Osteoblast (primary cell): ENCODE measurements at regions not wholly inside any gene's neighbourhood (a gene's known extent, or its start where the extent isn't known, plus 50 kb on each side); places are given as distances from the start of the nearest gene placed in this dataset.

ENCODE experiments used
- DNase-seq: peaks from one replicate; pipeline ENCODE4 v3.0.0; 2011; ENCODE audit warnings: low spot score, mixed read lengths; ENCODE audit not compliant: insufficient read length; ENCODE audit errors: missing footprints
- H2AFZ ChIP-seq: 2 replicates; pipeline ENCODE4 v1.6.0; 2011; ENCODE audit warnings: mild to moderate bottlenecking, low read length
- H3K27ac ChIP-seq: 2 replicates; pipeline ENCODE4 v1.5.1; 2011; ENCODE audit warnings: mild to moderate bottlenecking, low read depth, low read length, moderate library complexity
- H3K27me3 ChIP-seq: 2 replicates; pipeline ENCODE4 v1.6.0; 2012; ENCODE audit warnings: mild to moderate bottlenecking, control low read depth, inconsistent platforms, low read length, moderate library complexity; ENCODE audit not compliant: insufficient read depth
- H3K36me3 ChIP-seq: 2 replicates; pipeline ENCODE4 v1.5.1; 2011; ENCODE audit warnings: mild to moderate bottlenecking, low read length, control low read depth, moderate library complexity; ENCODE audit not compliant: insufficient read depth
- H3K4me1 ChIP-seq: 2 replicates; pipeline ENCODE4 v1.5.1; 2011; ENCODE audit warnings: mild to moderate bottlenecking, low read length, control low read depth, moderate library complexity; ENCODE audit not compliant: insufficient read depth
- H3K4me2 ChIP-seq: 2 replicates; pipeline ENCODE4 v1.6.0; 2011; ENCODE audit warnings: mild to moderate bottlenecking, low read length; ENCODE audit not compliant: insufficient read depth
- H3K4me3 ChIP-seq: fragments of 200-600 bp; sonication (generic); 3 replicates; pipeline ENCODE4 v1.5.1; 2012; ENCODE audit warnings: mild to moderate bottlenecking, low read length, inconsistent platforms; ENCODE audit not compliant: insufficient read depth
- H3K79me2 ChIP-seq: 2 replicates; pipeline ENCODE4 v1.6.0; 2012; ENCODE audit warnings: mild to moderate bottlenecking, low read length, control low read depth, inconsistent platforms; ENCODE audit not compliant: insufficient read depth
- H3K9me3 ChIP-seq: 2 replicates; pipeline ENCODE4 v1.5.1; 2011; ENCODE audit warnings: low read depth, low read length, control low read depth
- H4K20me1 ChIP-seq: 2 replicates; pipeline ENCODE4 v1.6.0; 2012; ENCODE audit warnings: mild to moderate bottlenecking, low read length, control low read depth; ENCODE audit not compliant: insufficient read depth
- CTCF ChIP-seq: IDR thresholded peaks from 2 replicates; pipeline ENCODE4 v1.5.1; 2011; ENCODE audit warnings: mild to moderate bottlenecking, low read depth, low read length, moderate library complexity; ENCODE audit errors: extremely low read depth

- H3K27ac ChIP-seq, result no peak overlapping the region
- DNase-seq, result no peak
- no peaks in the 10 kb centered on the region for H3K27me3 ChIP-seq
- H3K9me3 ChIP-seq, result no peaks in the 10 kb centered on the region
- no peaks in the 10 kb centered on the region for H3K36me3 ChIP-seq
- H2AFZ ChIP-seq, result no peak overlapping the region
- no peak overlapping the region for H3K4me3 ChIP-seq
- TF ChIP-seq CTCF, result no peak
- H3K4me1 ChIP-seq, result no peaks in the 10 kb centered on the region
- no peak overlapping the region for H3K4me2 ChIP-seq
- no peaks in the 10 kb centered on the region for H4K20me1 ChIP-seq
- no peaks in the 10 kb centered on the region for H3K79me2 ChIP-seq
Measured at GRCh38 chr13:108470921-108471320, 158.5 kb upstream of the MYO16 start.

GRCh38 chr13:108475181-108475580 is 154.2 kb upstream of the MYO16 start:
- Histone ChIP-seq H3K4me3 (no peak overlapping the region), H3K27me3 (no peaks in the 10 kb centered on the region), H3K36me3 (no peaks in the 10 kb centered on the region), H3K4me1 (no peaks in the 10 kb centered on the region), H3K4me2 (no peak overlapping the region), H3K9me3 (no peaks in the 10 kb centered on the region), H3K79me2 (no peaks in the 10 kb centered on the region), H4K20me1 (no peaks in the 10 kb centered on the region), H3K27ac (no peak overlapping the region), H2AFZ (no peak overlapping the region)
- DNase-seq, result no peak
- TF ChIP-seq CTCF, result no peak

GRCh38 chr13:108477376-108477775 is 152.0 kb upstream of the MYO16 start:
- no peak for DNase-seq

GRCh38 chr13:108478179-108478578 is 151.2 kb upstream of the MYO16 start:
- H3K4me3 ChIP-seq, result no peak overlapping the region
- no peaks in the 10 kb centered on the region for H4K20me1 ChIP-seq
- no peaks in the 10 kb centered on the region for H3K4me1 ChIP-seq
- H3K27me3 ChIP-seq, result no peaks in the 10 kb centered on the region
- TF ChIP-seq CTCF, result no peak
- H3K27ac ChIP-seq, result no peak overlapping the region
- H2AFZ ChIP-seq, result no peak overlapping the region
- no peaks in the 10 kb centered on the region for H3K79me2 ChIP-seq
- no peak overlapping the region for H3K4me2 ChIP-seq
- H3K9me3 ChIP-seq, result no peaks in the 10 kb centered on the region
- H3K36me3 ChIP-seq, result no peaks in the 10 kb centered on the region
- no peak for DNase-seq

More at GRCh38 chr13:108477376-108477775, 152.0 kb upstream of the MYO16 start:
- no peaks in the 10 kb centered on the region for H3K9me3 ChIP-seq
- no peaks in the 10 kb centered on the region for H3K79me2 ChIP-seq
- TF ChIP-seq CTCF, result no peak
- H3K27me3 ChIP-seq, result no peaks in the 10 kb centered on the region
- no peak overlapping the region for H3K27ac ChIP-seq
- no peak overlapping the region for H2AFZ ChIP-seq
- no peaks in the 10 kb centered on the region for H3K36me3 ChIP-seq
- no peak overlapping the region for H3K4me2 ChIP-seq
- H3K4me3 ChIP-seq, result no peak overlapping the region
- no peaks in the 10 kb centered on the region for H3K4me1 ChIP-seq
- H4K20me1 ChIP-seq, result no peaks in the 10 kb centered on the region
